IMR-90 (cell line): ENCODE measurements at regions not wholly inside any gene's neighbourhood (a gene's known extent, or its start where the extent isn't known, plus 50 kb on each side); places are given as distances from the start of the nearest gene placed in this dataset.

Experiments
- BHLHE40 ChIP-seq: fragments of 150-350 bp; IDR thresholded peaks from 2 replicates; pipeline ENCODE4 v1.6.1; 2016; ENCODE audit warnings: mild to moderate bottlenecking, low read depth, low read length
- CEBPB ChIP-seq: IDR thresholded peaks from 2 replicates; pipeline ENCODE4 v1.6.1; 2012; ENCODE audit warnings: low read depth, low read length, improper control_type of control experiment
- TF ChIP-seq, protein P1 (sequence below): conservative IDR thresholded peaks from 2 replicates; pipeline ENCODE4 v1.5.1; 2012; ENCODE audit warnings: mild to moderate bottlenecking, low read depth, low read length, improper control_type of control experiment

DNA sequence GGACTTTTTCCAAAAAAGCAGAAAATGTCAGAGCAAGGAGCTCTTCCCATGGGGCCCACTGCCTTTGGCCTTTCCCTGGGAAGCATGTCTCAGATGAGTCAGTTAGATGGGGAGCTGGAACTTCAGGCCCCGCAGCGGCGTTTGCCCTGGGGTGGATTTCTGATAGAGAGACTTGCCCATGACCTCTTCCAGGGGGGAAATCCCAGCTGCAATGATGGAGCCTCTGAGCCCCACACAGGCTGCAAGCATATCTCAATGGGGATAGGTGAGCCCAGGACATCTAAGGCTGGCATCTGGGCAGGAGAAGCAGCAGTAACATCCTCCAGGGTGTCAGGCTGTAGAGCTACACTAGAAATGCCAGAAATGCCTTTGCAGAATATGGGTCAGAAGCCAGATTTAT, 269.2 kb upstream of the TCERG1L start:
- TF ChIP-seq, protein P1, sequence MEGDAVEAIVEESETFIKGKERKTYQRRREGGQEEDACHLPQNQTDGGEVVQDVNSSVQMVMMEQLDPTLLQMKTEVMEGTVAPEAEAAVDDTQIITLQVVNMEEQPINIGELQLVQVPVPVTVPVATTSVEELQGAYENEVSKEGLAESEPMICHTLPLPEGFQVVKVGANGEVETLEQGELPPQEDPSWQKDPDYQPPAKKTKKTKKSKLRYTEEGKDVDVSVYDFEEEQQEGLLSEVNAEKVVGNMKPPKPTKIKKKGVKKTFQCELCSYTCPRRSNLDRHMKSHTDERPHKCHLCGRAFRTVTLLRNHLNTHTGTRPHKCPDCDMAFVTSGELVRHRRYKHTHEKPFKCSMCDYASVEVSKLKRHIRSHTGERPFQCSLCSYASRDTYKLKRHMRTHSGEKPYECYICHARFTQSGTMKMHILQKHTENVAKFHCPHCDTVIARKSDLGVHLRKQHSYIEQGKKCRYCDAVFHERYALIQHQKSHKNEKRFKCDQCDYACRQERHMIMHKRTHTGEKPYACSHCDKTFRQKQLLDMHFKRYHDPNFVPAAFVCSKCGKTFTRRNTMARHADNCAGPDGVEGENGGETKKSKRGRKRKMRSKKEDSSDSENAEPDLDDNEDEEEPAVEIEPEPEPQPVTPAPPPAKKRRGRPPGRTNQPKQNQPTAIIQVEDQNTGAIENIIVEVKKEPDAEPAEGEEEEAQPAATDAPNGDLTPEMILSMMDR: no peak
- TF ChIP-seq CEBPB: no peak
- no peak for TF ChIP-seq BHLHE40
